ENCODE measurements at regions not wholly inside any gene's neighbourhood (a gene's known extent, or its start where the extent isn't known, plus 50 kb on each side); places are given as distances from the start of the nearest gene placed in this dataset.
"Not testable (repeated sequence)": the region's sequence is repeated elsewhere in the genome, so short reads cannot be mapped to it uniquely, and the experiment has no call there.

DNA sequence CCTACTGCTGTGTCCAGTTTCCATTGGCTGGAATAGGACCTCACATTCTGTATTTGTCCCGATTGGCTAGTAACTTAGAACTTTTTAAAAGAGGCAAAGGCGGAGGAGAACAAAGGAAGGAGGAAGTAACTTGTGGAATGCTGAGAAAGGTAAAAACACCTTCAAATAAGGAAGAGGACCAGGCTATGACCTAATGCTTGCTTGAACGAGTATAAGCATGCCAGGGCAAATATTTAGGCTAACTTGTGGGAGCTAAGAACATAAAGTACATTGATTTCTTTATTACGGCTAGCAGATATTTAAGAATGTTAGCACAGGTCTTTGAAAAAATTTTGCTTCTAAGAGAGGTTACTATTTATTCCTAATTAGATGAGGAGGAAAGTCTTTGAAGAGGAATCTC is 214.5 kb upstream of the CENPE start:
- not testable (repeated sequence) for FAIRE-seq

DNA sequence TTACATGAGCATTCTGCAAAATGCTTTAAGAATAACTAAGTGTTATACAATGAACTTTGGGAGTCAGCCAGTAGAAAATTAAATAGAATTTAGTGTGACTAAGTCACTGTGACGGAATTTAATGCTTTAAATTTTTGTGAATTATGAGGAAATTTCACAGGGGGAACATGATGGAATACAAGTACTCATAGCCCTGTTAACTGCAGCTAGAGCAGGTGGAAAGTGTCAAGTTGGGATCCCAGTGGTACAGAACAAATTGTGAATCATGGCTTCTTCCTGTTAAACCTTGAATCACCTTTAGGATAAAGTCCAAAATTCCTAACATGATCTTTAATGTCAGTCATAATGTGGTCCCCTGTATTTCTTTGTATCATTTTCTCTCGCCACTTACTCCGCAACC is 212.2 kb upstream of the CENPE start:
- no peak for FAIRE-seq

DNA sequence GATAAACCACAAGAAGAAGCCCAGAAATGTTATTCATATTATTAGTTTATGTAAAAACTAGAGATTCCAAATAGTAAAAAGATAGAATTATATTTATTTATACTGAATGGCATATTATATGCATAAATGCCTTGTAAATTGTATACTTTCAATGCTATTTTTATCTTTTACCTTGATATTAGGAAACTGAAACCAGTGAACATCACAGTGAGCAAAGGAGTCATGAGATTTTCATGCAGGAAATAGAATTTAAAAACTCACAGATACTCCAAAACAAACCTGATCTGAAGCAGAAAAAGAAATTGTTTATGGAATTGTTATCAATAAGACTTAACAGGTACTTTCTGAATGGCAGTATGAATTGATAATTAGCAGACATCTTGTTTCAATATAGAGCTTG is 207.3 kb upstream of the CENPE start:
- no peak for FAIRE-seq

DNA sequence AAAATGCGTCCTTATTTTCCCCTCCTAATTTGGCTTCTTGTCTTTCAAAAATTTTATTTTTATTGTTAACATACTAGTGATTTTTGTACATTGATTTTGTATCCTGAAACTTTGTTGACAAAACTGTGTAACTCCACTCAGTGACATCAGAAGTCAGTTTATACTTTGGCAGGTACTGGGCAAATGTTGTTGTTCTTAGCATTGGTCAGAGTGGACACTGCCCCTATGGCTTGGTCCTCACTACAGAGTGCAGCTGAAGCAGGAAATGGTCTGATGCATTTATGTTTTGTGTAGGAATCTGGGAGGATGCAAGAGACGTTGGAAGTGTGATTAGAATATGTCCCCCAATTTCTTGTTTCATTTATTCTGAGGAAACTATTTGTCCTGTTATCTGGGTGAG is 205.5 kb upstream of the CENPE start:
- FAIRE-seq = no peak

DNA sequence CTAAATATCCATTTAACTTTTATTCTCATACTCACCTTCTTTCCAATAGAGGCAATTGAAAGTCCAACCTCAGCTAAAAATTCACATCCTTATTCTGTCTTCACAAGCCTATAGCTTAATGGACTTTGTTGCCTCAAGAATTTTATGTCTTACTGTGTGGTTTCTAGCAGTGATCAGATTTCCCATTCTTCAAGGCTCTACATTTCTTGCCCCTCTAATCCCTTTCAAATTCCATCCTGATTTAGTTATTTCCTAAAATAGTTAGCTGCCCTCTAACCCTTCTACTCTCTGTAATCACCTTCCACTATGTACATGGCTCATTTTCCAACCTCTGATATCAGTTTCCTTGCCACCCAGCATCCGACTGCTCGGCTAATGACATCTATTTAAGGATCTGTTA is 204.1 kb upstream of the CENPE start:
- FAIRE-seq = no peak

DNA sequence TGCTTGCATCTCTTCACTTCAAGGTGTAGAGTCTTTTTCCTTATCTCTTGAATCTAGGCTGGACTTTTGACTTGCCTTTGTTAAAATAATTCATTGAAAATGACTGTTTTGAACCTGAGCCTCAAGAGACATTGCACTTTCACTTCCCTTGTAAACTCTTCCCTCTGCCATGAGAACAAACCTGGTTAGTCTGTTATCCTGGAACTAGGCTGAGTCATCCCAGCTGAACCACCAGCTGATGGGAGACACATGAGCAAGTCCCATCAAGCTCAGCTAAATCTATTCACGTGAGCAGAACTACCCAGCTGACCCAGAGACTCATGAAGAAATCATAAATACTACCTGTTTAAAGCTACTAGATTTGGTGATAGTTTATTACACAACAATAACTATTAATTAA is 202.3 kb upstream of the CENPE start:
- FAIRE-seq = no peak

DNA sequence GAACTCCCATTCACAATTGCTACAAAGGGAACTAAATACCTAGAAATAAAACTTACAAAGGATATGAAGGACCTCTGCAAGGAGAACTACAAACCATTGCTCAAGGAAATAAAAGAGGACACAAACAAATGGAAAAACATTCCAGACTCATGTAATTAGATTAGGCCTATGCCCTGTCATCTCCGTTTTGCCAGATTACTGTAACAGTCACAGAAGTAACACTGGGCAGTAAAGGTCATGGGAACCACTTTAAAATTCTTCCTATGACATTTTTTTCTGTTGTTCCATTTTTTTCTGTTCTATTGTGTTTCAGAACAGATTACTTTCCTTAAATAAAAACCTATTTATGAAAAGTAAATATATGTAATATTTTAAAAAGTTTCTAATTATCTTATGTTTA is 199.4 kb upstream of the CENPE start:
- FAIRE-seq = no peak

DNA sequence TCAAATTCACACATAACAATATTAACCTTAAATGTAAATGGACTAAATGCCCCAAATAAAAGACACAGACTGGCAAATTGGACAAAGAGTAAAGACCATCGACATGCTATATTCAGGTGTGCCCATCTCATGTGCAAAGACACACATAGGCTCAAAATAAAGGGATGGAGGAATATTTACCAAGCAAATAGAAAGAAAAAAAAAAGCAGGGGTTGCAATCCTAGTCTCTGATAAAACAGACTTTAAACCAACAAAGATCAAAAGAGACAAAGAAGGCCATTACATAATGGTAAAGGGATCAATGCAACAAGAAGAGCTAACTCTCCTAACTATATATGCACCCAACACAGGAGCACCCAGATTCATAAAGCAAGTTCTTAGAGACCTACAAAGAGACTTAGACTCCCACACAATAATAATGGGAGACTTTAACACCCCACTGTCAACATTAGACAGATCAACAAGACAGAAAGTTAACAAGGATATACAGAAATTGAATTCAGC is 189.4 kb upstream of the CENPE start:
- not testable (repeated sequence) for FAIRE-seq

DNA sequence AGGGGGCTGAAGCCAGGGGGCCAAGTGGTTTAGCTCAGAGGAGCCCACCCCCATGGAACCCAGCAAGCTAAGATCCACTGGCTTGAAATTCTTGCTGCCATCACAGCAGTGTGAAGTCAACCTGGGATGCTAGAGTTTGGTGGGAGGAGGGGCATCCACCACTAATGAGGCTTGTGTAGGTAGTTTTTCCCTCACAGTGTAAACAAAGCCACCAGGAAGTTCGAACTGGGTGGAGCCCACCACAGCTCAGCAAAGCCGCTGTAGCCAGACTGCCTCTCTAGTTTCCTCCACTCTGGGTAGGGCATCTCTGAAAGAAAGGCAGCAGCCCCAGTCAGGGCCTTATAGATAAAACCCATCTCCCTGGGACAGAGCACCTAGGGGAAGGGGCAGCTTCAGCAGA is 187.4 kb upstream of the CENPE start:
- not testable (repeated sequence) for FAIRE-seq

DNA sequence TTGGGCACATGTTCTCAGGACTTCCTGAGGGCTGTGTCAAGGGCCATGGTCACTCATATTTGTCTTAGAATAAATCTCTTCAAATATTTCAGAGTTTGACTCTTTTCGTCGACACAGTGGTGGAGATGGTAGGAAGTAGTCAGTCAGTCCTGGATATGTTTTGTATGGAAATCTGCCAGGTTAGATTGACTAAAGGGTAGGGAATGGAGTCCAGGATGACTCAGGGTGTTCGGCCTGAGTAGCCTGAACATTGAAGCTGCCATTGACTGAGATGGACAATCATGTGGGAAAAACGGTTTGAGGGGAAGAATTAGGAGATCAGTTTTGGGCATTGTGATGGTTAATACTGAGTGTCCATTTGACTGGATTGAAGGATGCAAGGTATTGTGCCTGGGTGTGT is 177.1 kb upstream of the CENPE start:
- no peak for FAIRE-seq

DNA sequence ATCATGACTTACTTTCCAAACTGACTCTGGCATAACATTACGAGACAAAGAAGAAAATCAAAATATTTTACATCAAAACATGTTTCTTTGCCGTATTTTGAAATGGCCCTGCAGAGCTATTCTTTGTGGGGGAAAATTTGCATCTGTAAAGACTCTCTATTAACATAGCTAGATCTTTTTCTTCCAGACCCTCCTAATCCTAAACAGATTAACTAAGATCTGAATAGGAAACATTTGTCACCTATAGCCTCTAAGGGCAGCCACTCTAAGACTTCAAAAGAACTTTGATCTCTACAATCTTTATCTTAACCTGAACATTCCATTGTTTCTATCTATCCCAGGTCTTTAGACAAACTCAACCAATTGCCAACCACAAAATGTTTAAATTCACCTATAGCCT is 176.6 kb upstream of the CENPE start:
- FAIRE-seq = no peak

DNA sequence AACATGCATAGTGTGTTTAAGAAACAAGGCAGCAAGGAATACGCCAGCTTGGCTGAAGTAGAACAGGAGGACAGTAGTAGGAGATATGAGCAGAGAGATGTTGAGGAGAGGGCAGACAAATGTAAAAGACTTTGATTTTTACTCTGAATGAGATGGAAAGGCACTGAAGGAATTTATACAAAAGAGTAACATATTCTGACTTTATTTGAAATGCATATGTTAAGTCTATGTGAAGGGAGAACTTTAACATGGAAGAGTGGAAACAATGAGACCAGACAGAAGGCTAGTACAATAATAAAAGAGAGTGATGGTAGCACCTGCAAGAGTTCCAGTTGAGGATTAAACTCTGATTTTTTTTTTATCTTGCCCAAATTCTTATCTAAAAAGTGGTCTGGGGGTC is 176.2 kb upstream of the CENPE start:
- FAIRE-seq = no peak

DNA sequence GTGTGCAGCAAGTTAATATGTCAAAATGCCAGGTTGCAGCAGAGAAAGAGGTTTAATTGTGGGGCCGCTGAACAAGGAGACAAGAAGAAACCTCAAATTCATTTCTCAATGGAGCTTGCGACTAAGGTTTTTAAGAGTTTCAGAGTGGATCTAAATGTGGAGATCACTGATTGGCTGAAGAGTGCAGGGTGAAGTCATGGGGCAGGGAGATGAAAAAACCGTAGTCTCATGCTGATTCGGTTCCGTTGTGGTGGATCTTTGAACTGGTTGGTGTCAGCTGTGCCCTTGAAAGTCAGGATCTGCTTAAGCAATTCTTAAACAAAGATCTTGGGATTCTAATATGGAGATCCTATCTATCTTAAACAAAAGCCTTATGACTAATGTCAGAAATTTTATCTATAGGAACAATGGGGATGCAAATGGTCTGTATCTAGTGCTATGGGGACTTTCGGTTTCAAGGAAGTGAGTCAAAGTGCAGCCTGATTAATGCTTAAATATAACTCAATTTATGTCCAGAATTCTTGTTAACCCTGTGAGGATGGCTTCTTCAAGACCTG is 173.9 kb upstream of the CENPE start:
- FAIRE-seq = no peak

DNA sequence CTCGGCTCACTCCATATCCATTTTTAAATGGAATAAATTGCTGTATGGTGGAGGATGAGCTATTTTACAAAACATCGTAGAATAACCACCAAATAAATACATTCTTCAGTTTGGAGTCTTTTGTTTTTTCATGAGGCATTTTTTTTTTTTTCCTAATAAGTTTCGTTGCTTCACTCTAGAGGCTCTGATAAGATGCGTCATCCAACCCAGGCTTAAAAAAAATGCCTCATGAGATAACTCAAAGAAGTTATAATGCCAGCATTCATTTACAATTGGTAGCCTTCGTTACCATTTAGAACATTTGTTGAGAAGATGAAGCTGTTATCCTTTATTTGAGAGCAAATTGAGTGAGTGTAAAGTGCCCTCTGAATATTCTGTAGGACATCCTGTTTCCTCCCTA is 172.2 kb upstream of the CENPE start:
- no peak for FAIRE-seq

DNA sequence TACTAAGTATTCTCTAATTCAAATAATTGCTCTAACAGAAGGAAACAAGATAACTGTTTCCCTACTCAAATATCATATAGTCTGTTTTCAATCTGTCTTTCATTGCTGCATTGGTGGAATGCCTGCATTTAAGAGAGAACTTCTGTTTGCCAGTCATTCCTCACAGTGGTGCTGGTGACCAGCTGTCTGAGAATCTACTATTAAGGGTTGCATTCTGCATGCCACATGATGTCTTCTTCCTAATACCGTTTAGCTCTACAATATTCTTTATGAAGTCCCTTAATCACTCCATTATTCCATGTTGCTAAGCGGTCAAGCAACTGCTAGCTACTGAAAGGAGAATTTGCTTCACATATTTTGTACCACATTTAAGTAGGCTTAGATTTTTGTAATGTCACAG is 167.1 kb upstream of the CENPE start:
- no peak for FAIRE-seq

DNA sequence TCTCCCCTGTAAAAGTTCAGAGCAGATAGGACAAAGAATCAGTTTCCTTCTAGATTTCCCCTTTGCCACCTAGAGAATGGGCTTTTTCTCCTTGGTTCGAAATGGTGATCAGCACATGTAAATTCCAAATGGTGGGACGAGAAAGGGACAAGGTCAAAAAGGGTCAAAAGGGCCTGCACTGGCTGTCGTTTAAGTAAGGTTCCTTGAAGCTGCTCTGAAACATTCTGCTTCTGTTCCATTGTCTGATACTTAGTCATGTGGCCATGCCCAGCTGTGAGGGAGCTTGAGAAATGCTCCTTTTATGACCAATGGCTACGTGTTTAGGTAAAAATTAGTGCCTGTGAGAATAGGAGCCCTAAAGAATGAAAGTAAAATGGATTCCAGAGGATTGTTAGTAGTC is 165.9 kb upstream of the CENPE start:
- no peak for FAIRE-seq

DNA sequence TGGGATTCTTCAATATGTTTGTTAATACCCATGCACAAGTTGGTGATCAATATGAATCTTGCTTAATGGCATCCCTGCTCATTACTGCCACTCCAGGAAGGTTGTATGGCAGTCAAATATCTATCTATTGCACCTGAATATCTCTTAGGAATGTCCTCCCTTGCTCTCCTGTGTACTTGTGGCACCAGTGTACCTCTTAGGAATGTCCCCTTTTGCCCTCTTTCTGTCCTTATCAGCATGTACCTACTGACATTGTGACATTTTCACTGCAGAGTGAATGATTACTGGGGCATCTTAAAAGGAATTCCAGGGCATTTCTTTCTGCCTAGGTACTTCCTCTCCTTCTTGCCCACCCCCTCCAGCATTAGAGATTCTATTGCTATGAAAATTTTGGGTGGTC is 163.8 kb upstream of the CENPE start:
- FAIRE-seq = no peak

DNA sequence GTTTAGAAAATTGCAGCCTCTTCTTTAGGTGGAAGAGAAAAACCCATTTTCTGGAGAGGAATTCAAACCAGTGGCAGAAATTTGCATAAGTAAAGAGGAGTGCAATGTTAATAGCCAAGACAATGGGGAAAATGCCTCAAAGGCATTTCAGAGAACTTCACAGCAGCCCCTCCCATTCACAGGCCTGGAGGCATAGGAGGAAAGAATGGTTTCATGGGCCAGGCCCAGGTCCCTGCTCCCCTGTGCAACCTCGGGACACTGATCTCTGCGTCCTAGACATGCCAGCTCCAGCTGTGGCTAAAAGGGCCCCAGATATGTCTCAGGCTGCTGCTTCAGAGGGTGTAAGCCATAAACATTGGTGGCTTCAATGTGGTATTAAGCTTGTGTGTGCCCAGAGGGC is 161.8 kb upstream of the CENPE start:
- FAIRE-seq = no peak

DNA sequence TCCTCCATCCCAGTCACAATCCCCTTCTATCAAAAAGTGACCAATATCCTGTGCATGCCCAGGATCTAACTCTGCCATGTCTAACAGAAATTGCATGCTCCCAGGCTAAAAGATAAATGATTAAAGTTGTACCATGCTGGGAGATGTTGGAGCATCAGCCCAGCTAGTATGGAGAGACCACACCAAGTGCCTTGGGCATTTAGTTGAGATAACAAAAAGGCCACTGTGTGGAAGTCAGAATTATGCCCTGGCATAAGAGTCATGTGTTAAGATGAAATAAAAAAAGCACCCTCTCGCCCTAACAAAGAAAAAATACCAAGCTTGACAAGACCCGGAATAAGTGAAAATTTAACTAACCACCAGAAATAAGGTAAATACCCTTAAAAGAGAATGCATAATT is 155.9 kb upstream of the CENPE start:
- no peak for FAIRE-seq

DNA sequence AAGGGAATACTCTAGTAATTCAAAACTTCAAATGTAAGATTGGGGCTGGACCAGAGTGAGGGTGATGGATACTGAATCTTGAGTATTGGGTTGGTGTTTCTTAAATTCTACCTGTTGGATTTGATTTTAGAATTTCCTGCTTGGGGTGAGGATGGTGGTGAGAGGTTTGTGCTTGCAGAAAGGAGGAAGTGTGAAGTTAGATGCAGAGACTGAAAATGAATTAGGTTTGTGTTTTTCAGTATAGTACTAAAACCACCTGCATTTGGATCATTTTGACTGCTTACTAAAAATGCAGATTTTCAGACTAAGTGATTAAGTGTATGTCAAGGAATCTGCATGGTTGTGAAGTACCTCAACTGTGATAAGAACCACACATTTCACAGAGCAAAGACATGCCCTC is 131.5 kb upstream of the CENPE start:
- no peak for FAIRE-seq

DNA sequence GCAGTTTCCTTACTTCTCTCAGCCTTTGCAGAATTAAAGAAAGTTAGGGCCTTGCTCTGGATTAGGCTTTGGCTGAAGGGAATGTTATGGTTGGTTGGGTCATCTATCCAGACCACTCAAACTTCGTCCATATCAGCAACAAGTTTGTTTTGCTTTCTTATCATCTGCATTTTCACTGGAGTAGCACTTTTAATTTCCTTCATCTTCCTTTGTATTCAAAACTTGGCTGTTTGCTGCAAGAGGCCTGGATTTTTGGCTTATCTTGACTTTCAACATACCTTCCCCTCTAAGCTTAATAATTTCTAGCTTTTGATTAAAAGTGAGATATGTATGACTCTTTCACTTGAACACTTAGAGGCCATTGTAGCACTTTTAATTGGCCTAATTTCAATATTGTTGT is 126.7 kb upstream of the CENPE start:
- no peak for FAIRE-seq

DNA sequence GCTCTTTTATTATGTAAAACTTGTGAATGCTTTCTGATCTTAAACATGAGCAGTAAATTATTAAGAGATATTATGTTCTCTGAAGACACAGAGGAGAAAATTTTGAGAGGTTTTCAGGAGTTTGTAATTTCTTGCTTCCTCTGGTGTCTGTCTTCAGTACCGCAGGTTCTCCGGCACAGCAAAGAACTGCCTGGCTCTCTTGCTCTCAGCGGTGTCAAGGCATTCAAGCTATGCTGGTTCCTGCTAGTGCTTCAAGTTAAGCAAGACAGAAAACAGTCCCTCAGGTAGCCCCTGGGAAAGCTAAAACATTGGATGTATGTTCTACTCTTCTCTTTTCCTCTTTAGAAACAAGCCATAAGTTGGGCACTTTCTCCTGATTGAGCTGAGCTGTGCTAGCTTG is 120.2 kb upstream of the CENPE start:
- no peak for FAIRE-seq

DNA sequence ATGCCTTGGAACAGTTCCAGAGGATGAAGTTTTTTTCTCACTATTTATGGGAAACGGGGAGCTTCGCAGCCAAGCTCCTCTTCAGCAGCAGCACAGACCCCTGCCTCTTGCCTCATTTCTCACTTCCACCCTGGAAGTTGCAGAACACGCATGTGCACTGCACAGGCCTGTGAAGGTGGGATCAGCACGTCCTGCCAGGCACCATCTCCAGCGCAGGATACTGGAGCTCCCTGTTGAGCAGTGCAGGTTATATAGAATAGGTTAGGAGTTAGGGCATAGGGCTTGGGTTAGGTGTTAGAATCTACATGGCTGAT is 110.1 kb upstream of the CENPE start:
- FAIRE-seq = no peak

DNA sequence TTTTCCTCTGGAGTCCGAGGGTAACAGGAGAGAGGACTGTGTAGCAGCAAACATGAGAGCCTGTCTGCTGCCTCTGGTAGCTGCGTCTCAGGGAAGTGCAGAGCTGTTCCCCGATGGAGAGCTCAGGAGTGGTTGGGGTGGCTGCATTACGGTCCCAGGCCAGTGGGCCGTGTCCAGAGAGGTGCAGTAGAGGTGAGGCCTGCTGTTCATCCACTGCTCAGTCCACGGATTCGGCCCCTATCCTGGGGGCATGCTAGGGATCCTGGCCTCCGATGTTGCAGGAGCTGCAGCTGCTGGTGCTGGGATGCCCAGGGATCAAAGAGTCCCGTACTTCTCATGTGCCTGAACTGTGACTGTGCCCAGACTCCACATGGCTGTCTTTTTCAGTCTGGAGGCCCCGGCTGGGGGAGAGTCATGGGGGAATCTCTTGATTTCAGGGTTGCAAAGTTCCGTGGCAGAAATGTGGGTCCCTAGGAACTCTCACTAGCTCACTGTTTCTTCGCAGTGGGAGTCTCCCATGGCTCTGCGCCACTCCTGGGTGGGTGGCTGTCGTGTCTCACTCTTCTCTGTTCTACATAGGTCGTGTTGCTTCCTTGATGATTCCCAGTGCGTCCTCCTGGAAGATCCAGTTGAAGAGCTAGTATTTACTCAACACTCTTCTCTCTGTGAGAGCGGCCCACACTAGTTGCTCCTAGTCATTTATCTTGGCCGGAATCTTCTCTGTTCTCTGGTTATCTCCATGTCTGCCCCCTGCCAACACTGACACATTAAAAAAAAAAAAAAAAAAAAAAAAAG is 109.5 kb upstream of the CENPE start:
- FAIRE-seq = no peak

DNA sequence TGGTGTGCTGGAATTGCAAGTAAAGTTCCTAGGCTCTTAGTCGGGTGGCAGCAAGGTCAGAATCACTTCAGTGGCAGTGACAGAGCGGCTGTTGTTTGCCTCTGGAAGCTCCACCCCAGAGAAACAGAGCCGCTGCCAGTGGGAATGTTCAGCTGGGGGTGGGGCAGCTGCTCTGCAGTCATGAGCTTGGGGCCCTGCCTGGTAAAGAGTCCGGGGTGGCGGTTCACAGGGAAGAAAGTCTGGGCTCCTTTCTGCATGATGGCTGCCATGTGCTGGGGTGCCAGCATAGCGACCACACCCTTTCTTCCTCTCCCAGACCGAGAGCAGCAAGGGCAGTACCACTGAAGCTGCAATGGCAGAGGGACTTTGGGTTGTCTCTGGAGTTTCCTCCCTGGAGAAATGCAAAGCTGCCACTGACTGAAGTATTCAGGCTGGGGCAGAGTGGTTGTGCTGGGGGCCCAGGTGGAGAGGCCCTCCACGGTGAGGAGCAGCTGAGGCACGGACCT is 108.8 kb upstream of the CENPE start:
- FAIRE-seq = no peak
